ENCODE measurements at regions not wholly inside any gene's neighbourhood (a gene's known extent, or its start where the extent isn't known, plus 50 kb on each side); places are given as distances from the start of the nearest gene placed in this dataset.

GRCh38 chr4:188754372-188755002 lies 615.2 kb downstream of the TRIML1 start:
- no peak overlapping the region for H3K4me3 ChIP-seq
- H3K36me3 ChIP-seq: no peaks in the 10 kb centered on the region
- no peaks in the 10 kb centered on the region for H3K4me1 ChIP-seq (ENCODE audit: control insufficient read depth in 1 of 2, low read depth in 2 of 2)
- ATAC-seq (ENCODE audit: insufficient number of reproducible peaks, low FRiP score, low read depth) (no peak), DNase-seq (ENCODE audit: low spot score) (no peak)
- H3K27me3 ChIP-seq (replicated peaks; ENCODE audit: insufficient read depth): no peaks in the 10 kb centered on the region
- TF ChIP-seq, protein P1, sequence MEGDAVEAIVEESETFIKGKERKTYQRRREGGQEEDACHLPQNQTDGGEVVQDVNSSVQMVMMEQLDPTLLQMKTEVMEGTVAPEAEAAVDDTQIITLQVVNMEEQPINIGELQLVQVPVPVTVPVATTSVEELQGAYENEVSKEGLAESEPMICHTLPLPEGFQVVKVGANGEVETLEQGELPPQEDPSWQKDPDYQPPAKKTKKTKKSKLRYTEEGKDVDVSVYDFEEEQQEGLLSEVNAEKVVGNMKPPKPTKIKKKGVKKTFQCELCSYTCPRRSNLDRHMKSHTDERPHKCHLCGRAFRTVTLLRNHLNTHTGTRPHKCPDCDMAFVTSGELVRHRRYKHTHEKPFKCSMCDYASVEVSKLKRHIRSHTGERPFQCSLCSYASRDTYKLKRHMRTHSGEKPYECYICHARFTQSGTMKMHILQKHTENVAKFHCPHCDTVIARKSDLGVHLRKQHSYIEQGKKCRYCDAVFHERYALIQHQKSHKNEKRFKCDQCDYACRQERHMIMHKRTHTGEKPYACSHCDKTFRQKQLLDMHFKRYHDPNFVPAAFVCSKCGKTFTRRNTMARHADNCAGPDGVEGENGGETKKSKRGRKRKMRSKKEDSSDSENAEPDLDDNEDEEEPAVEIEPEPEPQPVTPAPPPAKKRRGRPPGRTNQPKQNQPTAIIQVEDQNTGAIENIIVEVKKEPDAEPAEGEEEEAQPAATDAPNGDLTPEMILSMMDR (IDR thresholded peaks at IDR 0.05): no peak
- no peaks in the 10 kb centered on the region for H3K9me3 ChIP-seq
- H3K27ac ChIP-seq: no peak overlapping the region

- no peak for DNase-seq (ENCODE audit: low spot score)
- H3K27me3 ChIP-seq (replicated peaks; ENCODE audit: insufficient read depth): no peaks in the 10 kb centered on the region
- no peaks in the 10 kb centered on the region for H3K9me3 ChIP-seq
- TF ChIP-seq, protein P1 (IDR thresholded peaks at IDR 0.05): no peak
- H3K27ac ChIP-seq: no peak overlapping the region
- ATAC-seq (ENCODE audit: insufficient number of reproducible peaks, low FRiP score, low read depth): no peak
- no peak overlapping the region for H3K4me3 ChIP-seq
- H3K36me3 ChIP-seq: no peaks in the 10 kb centered on the region
- H3K4me1 ChIP-seq (ENCODE audit: control insufficient read depth in 1 of 2, low read depth in 2 of 2): no peaks in the 10 kb centered on the region
Measured at GRCh38 chr4:188767496-188767895, 628.3 kb downstream of the TRIML1 start.

GRCh38 chr4:188778905-188779304 lies 639.7 kb downstream of the TRIML1 start:
- Histone ChIP-seq H3K36me3 (no peaks in the 10 kb centered on the region), H3K27ac (no peak overlapping the region), H3K9me3 (no peaks in the 10 kb centered on the region), H3K4me3 (no peak overlapping the region), H3K4me1 (ENCODE audit: control insufficient read depth in 1 of 2, low read depth in 2 of 2) (peaks cover 0 to 17% of the 10 kb centered on the region in 2 donors), H3K27me3 (replicated peaks; ENCODE audit: insufficient read depth) (no peaks in the 10 kb centered on the region)
- DNase-seq (ENCODE audit: low spot score): no peak
- TF ChIP-seq, protein P1 (IDR thresholded peaks at IDR 0.05): no peak
- no peak for ATAC-seq (ENCODE audit: insufficient number of reproducible peaks, low FRiP score, low read depth)

- Histone ChIP-seq H3K27me3 (replicated peaks; ENCODE audit: insufficient read depth) (no peaks in the 10 kb centered on the region), H3K9me3 (no peaks in the 10 kb centered on the region), H3K27ac (no peak overlapping the region), H3K4me1 (ENCODE audit: control insufficient read depth in 1 of 2, low read depth in 2 of 2) (peaks cover 0 to 17% of the 10 kb centered on the region in 2 donors), H3K4me3 (no peak overlapping the region), H3K36me3 (no peaks in the 10 kb centered on the region)
- no peak for ATAC-seq (ENCODE audit: insufficient number of reproducible peaks, low FRiP score, low read depth)
- no peak for DNase-seq (ENCODE audit: low spot score)
- TF ChIP-seq, protein P1 (IDR thresholded peaks at IDR 0.05): no peak
Measured at GRCh38 chr4:188779581-188779980, 640.3 kb downstream of the TRIML1 start.

GRCh38 chr4:188780028-188780427 lies 640.8 kb downstream of the TRIML1 start:
- H3K9me3 ChIP-seq: no peaks in the 10 kb centered on the region
- TF ChIP-seq, protein P1 (IDR thresholded peaks at IDR 0.05): no peak
- H3K27me3 ChIP-seq (replicated peaks; ENCODE audit: insufficient read depth): no peaks in the 10 kb centered on the region
- ATAC-seq (ENCODE audit: insufficient number of reproducible peaks, low FRiP score, low read depth) (no peak), DNase-seq (ENCODE audit: low spot score) (no peak)
- peaks cover 0 to 17% of the 10 kb centered on the region in 2 donors for H3K4me1 ChIP-seq (ENCODE audit: control insufficient read depth in 1 of 2, low read depth in 2 of 2)
- H3K36me3 ChIP-seq: no peaks in the 10 kb centered on the region
- no peak overlapping the region for H3K27ac ChIP-seq
- no peak overlapping the region for H3K4me3 ChIP-seq
